ENCODE measurements at regions not wholly inside any gene's neighbourhood (a gene's known extent, or its start where the extent isn't known, plus 50 kb on each side); places are given as distances from the start of the nearest gene placed in this dataset.

- DNase-seq, result no peak
These were observed 388.2 kb downstream of the MID1IP1 start for GRCh38 chrX:39189431-39189830.

- no peak for DNase-seq
These were observed 393.4 kb downstream of the MID1IP1 start for GRCh38 chrX:39194673-39195072.

GRCh38 chrX:39195156-39195555 lies 393.9 kb downstream of the MID1IP1 start:
- no peak for DNase-seq

GRCh38 chrX:39196192-39197102 lies 395.2 kb downstream of the MID1IP1 start:
- DNase-seq, result no peak

GRCh38 chrX:39199429-39199828 lies 398.2 kb downstream of the MID1IP1 start:
- no peak for DNase-seq

GRCh38 chrX:39201305-39201990 lies 400.2 kb downstream of the MID1IP1 start:
- no peak for DNase-seq

- no peak for DNase-seq
These were observed 401.4 kb downstream of the MID1IP1 start for GRCh38 chrX:39202641-39203040.

- DNase-seq, result no peak
These were observed 402.2 kb downstream of the MID1IP1 start for GRCh38 chrX:39203427-39203826.

GRCh38 chrX:39204353-39204752 lies 403.1 kb downstream of the MID1IP1 start:
- no peak for DNase-seq

GRCh38 chrX:39204945-39205344 lies 403.7 kb downstream of the MID1IP1 start:
- DNase-seq, result no peak

- no peak for DNase-seq
These were observed 404.2 kb downstream of the MID1IP1 start for GRCh38 chrX:39205467-39205866.

GRCh38 chrX:39206399-39207145 lies 405.3 kb downstream of the MID1IP1 start:
- no peak for DNase-seq

- no peak for DNase-seq
These were observed 410.2 kb downstream of the MID1IP1 start for GRCh38 chrX:39211501-39211900.

- no peak for DNase-seq
These were observed 411.2 kb downstream of the MID1IP1 start for GRCh38 chrX:39212456-39212855.

- DNase-seq, result no peak
These were observed 413.3 kb downstream of the MID1IP1 start for GRCh38 chrX:39214387-39215126.

- no peak for DNase-seq
These were observed 419.7 kb downstream of the MID1IP1 start for GRCh38 chrX:39220952-39221351.

GRCh38 chrX:39222346-39223113 lies 421.3 kb downstream of the MID1IP1 start:
- no peak for DNase-seq

- no peak for DNase-seq
These were observed 425.0 kb downstream of the MID1IP1 start for GRCh38 chrX:39226251-39226650.

GRCh38 chrX:39227371-39227770 lies 426.1 kb downstream of the MID1IP1 start:
- no peak for DNase-seq

GRCh38 chrX:39238006-39238405 lies 436.7 kb downstream of the MID1IP1 start:
- no peak for DNase-seq

GRCh38 chrX:39242187-39242586 lies 440.9 kb downstream of the MID1IP1 start:
- no peak for DNase-seq

GRCh38 chrX:39244147-39244546 lies 442.9 kb downstream of the MID1IP1 start:
- DNase-seq, result no peak

All from activated T-cell treated with anti-CD3 and anti-CD28 coated beads for 4 hours (primary cell).